Neural progenitor cell (in vitro differentiated cells): ENCODE measurements at regions not wholly inside any gene's neighbourhood (a gene's known extent, or its start where the extent isn't known, plus 50 kb on each side); places are given as distances from the start of the nearest gene placed in this dataset.

ENCODE experiments used
- CTCF ChIP-seq: fragments of 200-600 bp; sonication (generic); IDR thresholded peaks from 2 replicates; pipeline ENCODE4 v1.5.1; 2017; ENCODE audit warnings: antibody characterized with exemption, mild to moderate bottlenecking
- EZH2phosphoT487 ChIP-seq: fragments of 200-600 bp; sonication (generic); IDR thresholded peaks from 2 replicates; pipeline ENCODE4 v1.6.1; 2017; ENCODE audit warnings: antibody characterized with exemption

DNA sequence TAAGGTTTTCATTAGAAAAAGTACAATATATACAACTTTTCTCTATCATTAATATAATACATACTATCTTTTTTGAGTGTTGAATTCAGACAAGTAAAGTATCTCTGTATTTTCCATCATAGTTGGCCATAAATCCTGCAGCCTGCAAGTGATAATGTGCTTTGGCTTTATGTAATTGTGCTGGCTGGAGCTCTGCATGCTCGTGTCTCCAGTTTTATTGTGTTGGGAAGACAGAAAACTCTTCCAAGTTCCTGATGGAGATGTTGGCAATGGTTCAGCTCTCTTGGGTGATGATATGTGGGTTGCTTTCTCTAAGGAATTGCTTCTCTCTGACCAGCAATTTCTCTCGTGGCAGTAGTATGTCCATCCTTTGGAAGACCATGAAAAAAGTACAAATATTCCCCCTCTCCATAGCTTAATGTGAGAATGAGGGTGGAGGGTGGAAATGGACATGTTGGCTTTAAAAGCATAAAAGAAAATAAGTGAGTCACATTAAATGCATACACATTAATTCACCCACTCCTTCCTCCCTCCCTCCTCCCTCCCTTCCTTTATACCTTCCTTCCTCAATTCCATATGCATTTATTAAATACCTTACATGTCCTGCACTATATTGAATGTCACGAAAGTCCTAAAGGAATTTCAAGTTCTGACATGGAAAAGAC lies 344.2 kb downstream of the MTX2 start:
- no peak for TF ChIP-seq EZH2phosphoT487
- no peak for TF ChIP-seq CTCF
